IPS-NIHi11 (cell line): ENCODE measurements at regions not wholly inside any gene's neighbourhood (a gene's known extent, or its start where the extent isn't known, plus 50 kb on each side); places are given as distances from the start of the nearest gene placed in this dataset.
"Not testable (repeated sequence)": the region's sequence is repeated elsewhere in the genome, so short reads cannot be mapped to it uniquely, and the experiment has no call there.

Source experiments
- DNase-seq: peaks from one replicate; pipeline ENCODE4 v3.0.0; 2012; ENCODE audit warnings: mixed read lengths, low spot score

- DNase-seq: no peak
These were observed 189.3 kb upstream of the PIK3R1 start for GRCh38 chr5:68026092-68026885.

DNA sequence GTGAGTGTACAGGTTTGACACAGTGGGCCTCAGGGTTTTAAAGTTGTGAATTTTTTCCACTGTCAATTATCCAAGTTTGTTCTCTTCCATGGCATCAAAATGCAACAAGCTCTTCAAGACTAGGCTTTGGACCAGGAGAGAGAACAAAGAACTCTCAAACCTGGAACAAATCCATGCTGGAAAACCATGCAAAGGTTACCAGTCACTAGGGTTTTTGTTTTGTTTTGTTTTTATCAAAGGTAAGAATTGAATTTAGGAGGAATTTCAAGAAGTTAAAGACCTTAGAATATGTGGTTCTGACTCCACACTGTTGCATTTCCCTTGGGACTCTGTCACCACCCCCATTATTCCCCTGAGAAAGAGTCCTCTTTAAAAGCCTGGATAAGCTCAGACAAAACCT lies 191.1 kb upstream of the PIK3R1 start:
- DNase-seq: no peak

DNA sequence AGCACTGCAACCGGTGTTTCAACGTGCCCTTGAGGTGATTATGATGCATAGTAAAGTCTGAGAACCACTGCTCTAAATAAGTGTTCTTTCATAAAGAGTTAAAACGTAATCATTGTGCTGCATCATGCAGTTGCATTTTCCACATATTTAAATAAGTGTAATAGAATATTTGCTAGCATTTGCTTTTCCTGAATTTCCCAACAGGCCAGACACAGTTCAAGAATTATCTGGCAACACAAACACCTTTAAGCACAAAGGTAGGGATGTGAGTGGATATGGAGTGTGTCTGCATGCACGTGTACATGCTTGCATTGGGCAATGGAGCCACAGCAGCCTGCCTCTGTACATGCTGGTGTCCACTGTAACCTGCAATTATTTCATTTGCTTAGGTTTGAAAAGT lies 193.6 kb upstream of the PIK3R1 start:
- no peak for DNase-seq

- no peak for DNase-seq
These were observed 194.3 kb upstream of the PIK3R1 start for GRCh38 chr5:68021227-68021626.

GRCh38 chr5:68020461-68020969 lies 195.0 kb upstream of the PIK3R1 start:
- not testable (repeated sequence) for DNase-seq

DNA sequence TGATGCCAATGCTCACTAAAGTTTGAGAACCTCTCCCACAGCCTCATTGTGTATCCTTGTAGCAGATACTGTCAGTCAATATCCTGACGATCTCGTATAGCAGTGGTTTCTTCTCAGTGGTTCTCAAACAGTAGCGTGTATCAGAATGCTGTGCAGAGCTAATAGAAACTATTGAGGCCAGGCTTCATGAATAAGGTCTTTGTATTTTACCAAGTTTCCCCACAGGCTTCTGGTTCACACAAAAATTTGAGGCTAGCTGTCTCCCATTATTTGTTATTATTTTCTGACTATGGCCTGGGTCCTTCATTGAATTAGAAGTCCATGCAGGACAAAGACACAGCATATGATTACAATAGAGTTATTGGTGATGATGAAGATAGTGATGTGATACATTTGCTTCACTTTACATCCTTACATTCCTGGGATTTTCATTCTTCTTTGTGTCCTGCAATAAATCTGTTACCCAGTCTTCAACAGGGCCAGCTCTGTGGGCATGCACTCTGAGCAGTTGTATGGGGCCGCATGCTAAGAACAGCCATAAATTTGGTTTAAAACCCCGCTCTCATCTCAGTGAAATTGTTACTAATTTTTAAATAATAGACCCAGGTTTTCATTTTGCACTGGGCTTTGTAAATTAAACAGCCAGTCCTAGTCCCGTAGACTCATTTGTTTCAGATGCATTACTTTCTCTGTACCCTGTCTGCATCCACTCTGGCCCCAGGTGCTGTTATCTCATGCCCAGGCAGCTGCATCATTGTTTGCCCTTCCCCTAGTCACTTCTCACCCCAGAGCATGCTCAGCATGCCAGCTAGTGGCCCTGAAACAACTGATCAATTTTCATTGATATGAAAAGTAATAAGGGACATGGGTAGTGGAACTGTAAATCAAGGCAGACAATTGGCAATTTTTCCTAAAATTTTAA lies 199.9 kb upstream of the PIK3R1 start:
- no peak for DNase-seq

DNA sequence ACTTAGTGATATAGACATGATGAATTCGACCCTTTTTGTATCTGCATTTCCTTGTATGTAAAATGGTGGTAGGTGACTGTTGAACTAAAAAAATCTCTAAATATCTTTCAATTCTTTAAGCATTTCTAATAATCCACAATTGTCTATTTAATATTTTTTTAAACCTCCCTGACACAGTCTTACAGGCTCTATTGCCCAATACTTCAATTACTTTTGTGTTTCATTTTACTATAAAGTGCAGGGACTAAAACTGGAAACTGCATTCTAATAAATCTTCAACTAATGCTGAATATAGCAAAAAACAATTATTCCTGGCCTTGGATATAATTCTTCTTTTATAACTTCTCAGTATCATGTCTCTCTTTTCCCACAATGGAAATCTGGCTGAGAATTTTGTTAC lies 202.7 kb upstream of the PIK3R1 start:
- DNase-seq: no peak

DNA sequence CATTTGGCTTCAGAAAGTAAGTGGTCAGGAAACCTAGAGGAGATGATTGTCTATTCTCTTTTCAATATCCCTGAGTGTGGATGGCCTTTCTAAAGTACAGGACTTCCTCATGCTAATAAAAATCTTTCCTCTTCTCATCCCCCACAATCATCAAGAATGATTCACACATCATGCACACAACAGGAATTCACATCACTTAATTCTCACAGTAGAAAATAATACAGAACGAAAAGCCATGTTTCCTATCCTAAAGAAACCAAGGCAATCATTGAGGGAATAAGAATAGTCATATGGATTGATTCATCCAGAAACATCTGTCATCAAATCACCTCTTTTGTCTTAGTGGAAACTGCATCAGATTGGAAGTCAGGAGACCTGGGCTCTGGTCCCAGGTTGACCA lies 203.1 kb upstream of the PIK3R1 start:
- DNase-seq: no peak

DNA sequence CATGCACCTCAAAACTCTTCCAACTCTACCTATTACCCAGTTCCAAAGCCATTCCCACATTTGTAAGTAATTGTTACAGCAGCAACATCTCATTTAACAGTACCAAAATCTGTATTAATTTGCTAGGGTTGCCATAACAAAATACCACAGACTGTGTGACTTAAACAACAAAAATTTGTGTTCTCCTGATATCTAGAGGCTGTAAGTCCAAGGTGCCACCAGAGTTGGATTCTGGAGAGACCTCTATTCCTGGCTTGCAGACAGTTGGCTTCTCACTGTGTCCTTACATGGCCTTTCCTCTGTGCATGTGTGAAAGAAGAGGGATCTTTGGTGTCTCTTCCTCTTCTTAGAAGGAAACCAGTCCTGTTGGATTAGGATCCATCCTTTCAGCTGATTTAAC lies 203.8 kb upstream of the PIK3R1 start:
- DNase-seq: no peak

- DNase-seq: no peak
These were observed 204.2 kb upstream of the PIK3R1 start for GRCh38 chr5:68011259-68011760.

GRCh38 chr5:68010740-68011139 lies 204.8 kb upstream of the PIK3R1 start:
- no peak for DNase-seq

GRCh38 chr5:68007451-68007850 lies 208.1 kb upstream of the PIK3R1 start:
- no peak for DNase-seq

DNA sequence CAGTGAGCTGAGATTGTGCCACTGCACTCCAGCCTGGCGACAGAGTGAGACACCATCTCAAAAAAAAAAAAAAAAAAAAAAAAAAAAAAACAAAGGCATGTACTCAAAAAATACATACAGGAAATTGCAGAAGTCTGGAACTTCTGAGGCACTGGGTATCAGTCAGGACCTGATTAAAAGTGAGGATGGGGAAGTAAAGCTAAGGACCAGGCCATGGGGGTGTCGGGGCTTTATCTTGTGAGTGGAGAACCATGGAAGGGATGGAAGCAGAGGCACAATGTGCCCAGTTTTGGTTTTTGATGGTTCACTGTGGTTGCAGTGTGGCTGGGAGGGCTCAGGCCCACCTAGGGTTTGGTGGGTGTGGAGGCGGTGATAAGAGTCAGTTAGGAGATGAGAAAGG lies 212.7 kb upstream of the PIK3R1 start:
- DNase-seq: no peak

- DNase-seq: no peak
These were observed 214.8 kb upstream of the PIK3R1 start for GRCh38 chr5:68000805-68001204.

DNA sequence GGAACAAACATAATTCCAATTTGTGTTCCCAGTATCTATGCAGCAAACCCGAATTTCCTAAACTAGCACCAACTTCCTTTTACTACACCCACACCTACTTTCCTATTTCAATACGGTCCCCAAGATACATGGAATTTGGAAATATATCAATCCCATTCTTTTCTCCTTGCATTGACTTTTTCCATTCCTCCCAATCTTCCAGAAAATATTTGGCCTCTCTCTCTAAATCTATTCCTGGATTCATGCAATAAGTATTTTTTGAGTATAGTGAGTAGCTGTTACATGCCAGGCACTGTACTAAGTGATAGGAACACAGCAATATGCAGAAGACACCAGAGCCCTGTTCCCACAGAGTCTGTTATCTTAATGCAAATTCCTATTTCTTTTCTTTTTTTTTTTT lies 216.2 kb upstream of the PIK3R1 start:
- no peak for DNase-seq

- DNase-seq: no peak
These were observed 216.8 kb upstream of the PIK3R1 start for GRCh38 chr5:67998709-67999261.

DNA sequence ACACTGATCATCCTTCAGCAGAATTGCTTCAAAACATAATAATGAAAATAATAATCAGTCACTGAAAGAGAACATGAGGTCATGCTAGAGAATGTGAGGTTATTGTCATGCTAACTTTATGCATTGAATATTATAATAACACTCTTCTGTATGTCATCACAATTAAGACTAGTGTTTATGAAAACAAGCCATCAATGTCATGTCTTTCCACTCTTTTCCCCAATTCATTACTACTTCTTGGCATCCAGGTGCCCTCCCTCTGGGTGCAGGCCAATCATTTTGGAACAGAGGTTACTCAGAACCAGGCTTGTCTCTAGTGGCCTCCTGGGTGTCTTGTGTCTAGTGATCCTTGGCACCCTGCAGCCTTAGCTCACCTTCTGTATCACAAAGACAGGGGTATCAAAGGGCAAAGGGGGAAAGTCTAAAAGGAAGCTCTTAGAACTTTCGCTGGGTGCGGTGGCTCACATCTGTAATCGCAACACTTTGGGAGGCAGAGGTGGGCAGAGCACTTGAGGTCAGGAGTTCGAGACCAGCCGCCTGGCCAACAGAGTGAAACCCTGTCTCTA lies 217.6 kb upstream of the PIK3R1 start:
- DNase-seq: no peak

- DNase-seq: no peak
These were observed 218.4 kb upstream of the PIK3R1 start for GRCh38 chr5:67997148-67997547.

- DNase-seq: no peak
These were observed 219.0 kb upstream of the PIK3R1 start for GRCh38 chr5:67996596-67996995.

- no peak for DNase-seq
These were observed 222.6 kb upstream of the PIK3R1 start for GRCh38 chr5:67992923-67993322.

DNA sequence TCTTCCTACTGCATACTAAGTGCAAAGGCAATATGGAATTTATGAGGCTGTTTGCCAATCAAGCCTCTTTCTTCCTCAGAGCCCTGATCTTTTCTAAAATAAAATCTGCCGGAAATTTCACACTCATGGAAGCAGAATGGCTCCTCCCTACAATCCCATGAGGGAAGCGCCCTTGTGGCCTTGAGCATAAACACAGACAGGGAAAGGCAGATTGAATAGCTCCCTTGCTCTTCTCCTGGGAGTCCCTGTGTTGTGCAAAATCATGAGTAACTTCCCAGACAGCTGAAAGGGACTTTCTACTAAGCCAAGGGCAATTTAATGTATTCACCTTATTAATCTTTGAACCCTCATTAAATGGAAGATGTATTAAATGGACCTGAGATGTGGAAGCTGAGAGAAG lies 226.1 kb upstream of the PIK3R1 start:
- peak; percentile 12 for DNase-seq

- no peak for DNase-seq
These were observed 228.8 kb upstream of the PIK3R1 start for GRCh38 chr5:67986761-67987160.
